ENCODE measurements at regions not wholly inside any gene's neighbourhood (a gene's known extent, or its start where the extent isn't known, plus 50 kb on each side); places are given as distances from the start of the nearest gene placed in this dataset.

- TF ChIP-seq ESRRG (CRISPR knock-in tag; IDR thresholded peaks at IDR 0.05) (no peak), ZFP3 (CRISPR knock-in tag; IDR thresholded peaks at IDR 0.05) (no peak), PATZ1 (CRISPR knock-in tag; IDR thresholded peaks at IDR 0.05; ENCODE audit: borderline replicate concordance) (no peak)
Observed at GRCh38 chr9:135360617-135361016, 119.0 kb upstream of the PPP1R26 start.

Data from SK-N-SH treated with all-trans-retinoic acid at 6 μM for 48 hours (cell line).